IMR-90 (cell line): ENCODE measurements at regions not wholly inside any gene's neighbourhood (a gene's known extent, or its start where the extent isn't known, plus 50 kb on each side); places are given as distances from the start of the nearest gene placed in this dataset.

Source experiments
- ATAC-seq: fragments of 200-7000 bp; cut with Tn5 transposase; 2 replicates; pipeline ENCODE4 v1.9.1; 2020; ENCODE audit warnings: low read depth, mild to moderate bottlenecking, moderate library complexity
- BruUV-seq: library from RNA; stranded (reverse); fragments of 400-500 nt; replicated peaks from 2 replicates; lab custom pipeline; 2021; lab: Mats Ljungman, UMichigan
- CTCF ChIA-PET: fragments of 300-600 bp; formaldehyde crosslinking; extraction: SDS; loops from one replicate; lab custom pipeline; 2021; ENCODE audit warnings: antibody characterized with exemption; lab: Yijun Ruan, JAX
- POLR2A ChIA-PET: fragments of 300-600 bp; sonication (Branson Sonifier 250); formaldehyde crosslinking; loops from one replicate; lab custom pipeline; 2022; ENCODE audit warnings: antibody characterized with exemption; ENCODE audit not compliant: unreplicated experiment; lab: Charles Lee
- DNase-seq: peaks from one replicate; pipeline ENCODE4 v3.0.0; 2013
- H2AFZ ChIP-seq: replicated peaks from 2 replicates; pipeline ENCODE3; 2013; ENCODE audit warnings: low read length, mild to moderate bottlenecking; ENCODE audit not compliant: poor library complexity
- H2AK5ac ChIP-seq: 2 replicates; pipeline ENCODE4 v1.6.1; 2013; ENCODE audit warnings: low read depth, low read length, inconsistent platforms
- H2AK9ac ChIP-seq: replicated peaks from 2 replicates; pipeline ENCODE3; 2013; ENCODE audit warnings: mild to moderate bottlenecking, low read depth, low read length, moderate library complexity; ENCODE audit not compliant: poor library complexity
- H2BK120ac ChIP-seq: 2 replicates; pipeline ENCODE4 v1.6.1; 2013; ENCODE audit warnings: low read depth, low read length, inconsistent platforms
- H2BK15ac ChIP-seq: 3 replicates; pipeline ENCODE4 v1.6.1; 2013; ENCODE audit warnings: low read depth, low read length, inconsistent platforms
- H2BK20ac ChIP-seq: 2 replicates; pipeline ENCODE4 v1.6.1; 2013; ENCODE audit warnings: low read depth, mild to moderate bottlenecking, inconsistent platforms, low read length, moderate library complexity
- H2BK5ac ChIP-seq: 2 replicates; pipeline ENCODE4 v1.6.1; 2013; ENCODE audit warnings: mild to moderate bottlenecking, low read depth, low read length, inconsistent platforms; ENCODE audit not compliant: poor library complexity, severe bottlenecking
- H3K14ac ChIP-seq: replicated peaks from 2 replicates; pipeline ENCODE4 v1.6.1; 2013; ENCODE audit warnings: low read depth, low read length, inconsistent platforms
- H3K18ac ChIP-seq: 2 replicates; pipeline ENCODE4 v1.6.1; 2013; ENCODE audit warnings: low read depth, low read length, control low read depth
- H3K23ac ChIP-seq: 2 replicates; pipeline ENCODE4 v1.6.1; 2013; ENCODE audit warnings: low read depth, low read length, inconsistent platforms
- H3K27ac ChIP-seq: 2 replicates; pipeline ENCODE4 v1.5.1; 2013; ENCODE audit warnings: mild to moderate bottlenecking, control low read depth, low read length; ENCODE audit not compliant: insufficient read depth
- H3K27me3 ChIP-seq: 2 replicates; pipeline ENCODE4 v1.6.1; 2013; ENCODE audit warnings: low read length; ENCODE audit not compliant: control insufficient read depth, insufficient read depth
- H3K36me3 ChIP-seq: 2 replicates; pipeline ENCODE4 v1.6.1; 2013; ENCODE audit warnings: low read length, mixed read lengths; ENCODE audit not compliant: control insufficient read depth, insufficient read depth
- H3K4ac ChIP-seq: 2 replicates; pipeline ENCODE4 v1.6.1; 2013; ENCODE audit warnings: low read depth, low read length, inconsistent platforms
- H3K4me1 ChIP-seq: 2 replicates; pipeline ENCODE4 v1.6.1; 2013; ENCODE audit warnings: low read length, mixed read lengths; ENCODE audit not compliant: control insufficient read depth, insufficient read depth
- H3K4me2 ChIP-seq: 2 replicates; pipeline ENCODE4 v1.6.1; 2013; ENCODE audit warnings: low read depth, mild to moderate bottlenecking, control low read depth, low read length, moderate library complexity
- H3K4me3 ChIP-seq: 2 replicates; pipeline ENCODE4 v1.5.1; 2013; ENCODE audit warnings: low read depth, mild to moderate bottlenecking, control low read depth, low read length, moderate library complexity; ENCODE audit not compliant: insufficient read depth
- H3K56ac ChIP-seq: 2 replicates; pipeline ENCODE4 v1.6.1; 2013; ENCODE audit warnings: low read length, inconsistent platforms; ENCODE audit not compliant: insufficient read depth; ENCODE audit errors: extremely low read depth
- H3K79me1 ChIP-seq, 2 experiments: 2 replicates each; pipeline ENCODE4 v1.6.1; 2013; ENCODE audit warnings: low read length in 2 of 2, inconsistent platforms in 1 of 2, low read depth in 1 of 2
- H3K9ac ChIP-seq: 2 replicates; pipeline ENCODE4 v1.6.1; 2013; ENCODE audit warnings: low read depth, low read length, control low read depth
- H3K9me1 ChIP-seq: 2 replicates; pipeline ENCODE4 v1.6.1; 2013; ENCODE audit warnings: low read length, inconsistent platforms; ENCODE audit not compliant: insufficient read depth
- H3K9me3 ChIP-seq: 2 replicates; pipeline ENCODE4 v1.6.1; 2013; ENCODE audit warnings: low read length; ENCODE audit not compliant: control insufficient read depth, insufficient read depth
- H4K20me1 ChIP-seq: 2 replicates; pipeline ENCODE4 v1.6.1; 2013; ENCODE audit warnings: low read length, inconsistent platforms; ENCODE audit not compliant: insufficient read depth
- H4K5ac ChIP-seq: 2 replicates; pipeline ENCODE4 v1.6.1; 2013; ENCODE audit warnings: mild to moderate bottlenecking, low read depth, low read length, control low read depth
- H4K8ac ChIP-seq, 2 experiments: 2 replicates each; pipeline ENCODE4 v1.6.1; 2013; ENCODE audit warnings: low read depth in 2 of 2, low read length in 2 of 2, control low read depth in 1 of 2, inconsistent platforms in 1 of 2
- H4K91ac ChIP-seq: 2 replicates; pipeline ENCODE4 v1.6.1; 2013; ENCODE audit warnings: low read depth, low read length, inconsistent platforms; ENCODE audit not compliant: insufficient read depth
- BHLHE40 ChIP-seq: fragments of 150-350 bp; IDR thresholded peaks from 2 replicates; pipeline ENCODE4 v1.6.1; 2016; ENCODE audit warnings: mild to moderate bottlenecking, low read depth, low read length
- CEBPB ChIP-seq: IDR thresholded peaks from 2 replicates; pipeline ENCODE4 v1.6.1; 2012; ENCODE audit warnings: low read depth, low read length, improper control_type of control experiment
- CHD1 ChIP-seq: IDR thresholded peaks from 2 replicates; pipeline ENCODE4 v1.6.1; 2012; ENCODE audit warnings: low read depth, low read length, improper control_type of control experiment
- FOS ChIP-seq: fragments of 150-350 bp; IDR thresholded peaks from 2 replicates; pipeline ENCODE4 v1.6.1; 2016; ENCODE audit warnings: low read depth, low read length
- MAFK ChIP-seq: IDR thresholded peaks from 2 replicates; pipeline ENCODE4 v1.6.1; 2012; ENCODE audit warnings: low read depth, low read length, improper control_type of control experiment
- MAZ ChIP-seq: IDR thresholded peaks from 2 replicates; pipeline ENCODE4 v1.6.1; 2012; ENCODE audit warnings: low read depth, mild to moderate bottlenecking, low read length, improper control_type of control experiment, moderate library complexity, borderline replicate concordance
- MXI1 ChIP-seq: IDR thresholded peaks from 2 replicates; pipeline ENCODE4 v1.6.1; 2012; ENCODE audit warnings: low read depth, mild to moderate bottlenecking, low read length, moderate library complexity, borderline replicate concordance
- NFE2L2 ChIP-seq: fragments of 150-350 bp; IDR thresholded peaks from 2 replicates; pipeline ENCODE4 v1.6.1; 2016; ENCODE audit warnings: low read depth, mild to moderate bottlenecking, low read length
- POLR2A ChIP-seq: IDR thresholded peaks from 2 replicates; pipeline ENCODE4 v1.6.1; 2012; ENCODE audit warnings: mild to moderate bottlenecking, low read depth, low read length
- RAD21 ChIP-seq: IDR thresholded peaks from 2 replicates; pipeline ENCODE4 v1.6.1; 2012; ENCODE audit warnings: low read length, improper control_type of control experiment
- RCOR1 ChIP-seq: IDR thresholded peaks from 2 replicates; pipeline ENCODE4 v1.6.1; 2012; ENCODE audit warnings: mild to moderate bottlenecking, low read length, improper control_type of control experiment; ENCODE audit not compliant: insufficient replicate concordance
- RFX5 ChIP-seq: IDR thresholded peaks from 2 replicates; pipeline ENCODE4 v1.8.0; 2012; ENCODE audit warnings: low read depth, mild to moderate bottlenecking, low read length, moderate library complexity
- SMC3 ChIP-seq: fragments of 150-350 bp; IDR thresholded peaks from 2 replicates; pipeline ENCODE4 v1.6.1; 2016; ENCODE audit warnings: low read depth, mild to moderate bottlenecking, antibody characterized with exemption, low read length, moderate library complexity
- USF2 ChIP-seq: fragments of 150-350 bp; IDR thresholded peaks from 2 replicates; pipeline ENCODE4 v1.6.1; 2017; ENCODE audit warnings: mild to moderate bottlenecking, antibody characterized with exemption, low read length, low read depth
- WGBS, 2 experiments: methylation state at CpG; one replicate each; pipeline versions ENCODE4 v1.1.5 to v1.1.7; 2013; ENCODE audit warnings: missing lambda C conversion rate in 2 of 2; ENCODE audit not compliant: insufficient read length in 1 of 2; ENCODE audit errors: extremely low coverage in 2 of 2; 5-methylcytosine and 5-hydroxymethylcytosine counted together
- dilution Hi-C: fragments of 300-500 bp; cut with HindIII; formaldehyde crosslinking; loops from one replicate; pipeline ENCODE4 v1.14.3; 2018; ENCODE audit warnings: low sequenced_read_pairs; ENCODE audit not compliant: unreplicated experiment
- in situ Hi-C: fragments of 300-500 bp; cut with MboI; formaldehyde crosslinking; loops from 3 replicates; pipeline ENCODE4 v1.14.3; 2019; ENCODE audit warnings: low sequenced_read_pairs, inconsistent platforms, mixed read lengths
- intact Hi-C: fragments of 100-400 bp; cut with micrococcal nuclease; formaldehyde crosslinking; loops from 2 replicates; pipeline ENCODE4 v1.10.0; 2022
- TF ChIP-seq, protein P1 (sequence below): fragments of 150-350 bp; IDR thresholded peaks from 2 replicates; pipeline ENCODE4 v1.6.1; 2016; ENCODE audit warnings: low read depth, mild to moderate bottlenecking, low read length, moderate library complexity, borderline replicate concordance
- TF ChIP-seq, protein P2 (sequence below): conservative IDR thresholded peaks from 2 replicates; pipeline ENCODE4 v1.5.1; 2012; ENCODE audit warnings: mild to moderate bottlenecking, low read depth, low read length, improper control_type of control experiment

DNA sequence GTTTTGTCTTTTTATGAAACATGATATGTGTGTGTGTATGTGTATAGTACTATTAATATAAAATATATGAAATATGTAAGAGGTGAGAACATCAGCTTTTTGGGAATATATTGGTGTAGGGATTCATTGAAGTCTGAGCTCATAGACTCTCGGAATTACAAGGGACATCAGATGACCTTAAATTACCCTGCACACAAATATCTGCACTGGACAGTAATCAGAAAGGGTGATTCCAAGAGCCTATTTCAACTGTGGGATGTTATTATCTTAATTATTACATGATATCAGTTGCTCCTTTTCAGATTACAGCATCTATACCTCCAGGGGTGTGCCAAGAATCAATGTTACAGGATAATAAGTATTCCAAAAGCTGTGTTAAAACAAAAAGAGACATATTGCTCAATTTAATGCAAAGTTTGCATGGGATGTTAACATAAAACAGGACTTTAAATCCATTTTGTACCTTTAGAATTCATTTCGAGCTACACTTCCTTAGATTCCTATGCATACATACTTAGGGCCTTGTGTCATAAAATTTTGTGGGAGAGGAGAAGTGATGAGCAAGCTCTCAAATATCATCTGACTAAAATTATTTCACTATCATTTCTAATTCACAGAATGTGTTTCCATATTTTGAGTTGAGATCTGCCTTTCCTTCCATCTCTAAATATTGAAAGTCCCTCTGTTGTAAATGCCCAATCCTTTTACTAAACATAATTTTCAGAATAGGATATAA is 365.2 kb downstream of the BRINP1 start:
- dilution Hi-C loops (no loop called here), in situ Hi-C loops (no loop called here), intact Hi-C loops (no loop called here)
- DNase-seq (no peak), ATAC-seq (no peak)
- no peaks in the 10 kb centered on the region for H4K20me1 ChIP-seq
- H3K9me3 ChIP-seq = peaks cover 7% of the 10 kb centered on the region; the same call in 1 of the 2 replicates
- CTCF ChIA-PET = no interaction called here
- no peak overlapping the region for H2AK9ac ChIP-seq
- POLR2A ChIA-PET = no interaction called here
- no CpG with 5 or more reads among the region's 2 CpGs for WGBS, 2 experiments
- H3K18ac ChIP-seq = no peak overlapping the region
- no peaks in the 10 kb centered on the region for H3K27me3 ChIP-seq
- TF ChIP-seq MAZ (no peak), SMC3 (no peak), MXI1 (no peak), RAD21 (no peak), MAFK (no peak), CHD1 (no peak), NFE2L2 (no peak), CEBPB (no peak), FOS (no peak), RFX5 (no peak), RCOR1 (no peak), POLR2A (no peak), USF2 (no peak), BHLHE40 (no peak)
- TF ChIP-seq, protein P1, sequence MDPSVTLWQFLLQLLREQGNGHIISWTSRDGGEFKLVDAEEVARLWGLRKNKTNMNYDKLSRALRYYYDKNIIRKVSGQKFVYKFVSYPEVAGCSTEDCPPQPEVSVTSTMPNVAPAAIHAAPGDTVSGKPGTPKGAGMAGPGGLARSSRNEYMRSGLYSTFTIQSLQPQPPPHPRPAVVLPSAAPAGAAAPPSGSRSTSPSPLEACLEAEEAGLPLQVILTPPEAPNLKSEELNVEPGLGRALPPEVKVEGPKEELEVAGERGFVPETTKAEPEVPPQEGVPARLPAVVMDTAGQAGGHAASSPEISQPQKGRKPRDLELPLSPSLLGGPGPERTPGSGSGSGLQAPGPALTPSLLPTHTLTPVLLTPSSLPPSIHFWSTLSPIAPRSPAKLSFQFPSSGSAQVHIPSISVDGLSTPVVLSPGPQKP = no peak
- TF ChIP-seq, protein P2, sequence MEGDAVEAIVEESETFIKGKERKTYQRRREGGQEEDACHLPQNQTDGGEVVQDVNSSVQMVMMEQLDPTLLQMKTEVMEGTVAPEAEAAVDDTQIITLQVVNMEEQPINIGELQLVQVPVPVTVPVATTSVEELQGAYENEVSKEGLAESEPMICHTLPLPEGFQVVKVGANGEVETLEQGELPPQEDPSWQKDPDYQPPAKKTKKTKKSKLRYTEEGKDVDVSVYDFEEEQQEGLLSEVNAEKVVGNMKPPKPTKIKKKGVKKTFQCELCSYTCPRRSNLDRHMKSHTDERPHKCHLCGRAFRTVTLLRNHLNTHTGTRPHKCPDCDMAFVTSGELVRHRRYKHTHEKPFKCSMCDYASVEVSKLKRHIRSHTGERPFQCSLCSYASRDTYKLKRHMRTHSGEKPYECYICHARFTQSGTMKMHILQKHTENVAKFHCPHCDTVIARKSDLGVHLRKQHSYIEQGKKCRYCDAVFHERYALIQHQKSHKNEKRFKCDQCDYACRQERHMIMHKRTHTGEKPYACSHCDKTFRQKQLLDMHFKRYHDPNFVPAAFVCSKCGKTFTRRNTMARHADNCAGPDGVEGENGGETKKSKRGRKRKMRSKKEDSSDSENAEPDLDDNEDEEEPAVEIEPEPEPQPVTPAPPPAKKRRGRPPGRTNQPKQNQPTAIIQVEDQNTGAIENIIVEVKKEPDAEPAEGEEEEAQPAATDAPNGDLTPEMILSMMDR = no peak
- no peak overlapping the region for H2BK20ac ChIP-seq
- H4K5ac ChIP-seq = no peak overlapping the region
- no peak overlapping the region for H3K23ac ChIP-seq
- no peak overlapping the region for H3K9ac ChIP-seq
- H3K36me3 ChIP-seq = no peaks in the 10 kb centered on the region
- no peak overlapping the region for H3K27ac ChIP-seq
- no peaks in the 10 kb centered on the region for H3K4me1 ChIP-seq
- no TSS peak for BruUV-seq
- no peak overlapping the region for H3K4me3 ChIP-seq
- H3K4me2 ChIP-seq = no peak overlapping the region
- H3K14ac ChIP-seq = no peak overlapping the region
- H2BK5ac ChIP-seq = no peak overlapping the region
- no peak overlapping the region for H2BK120ac ChIP-seq
- no peak overlapping the region for H2AFZ ChIP-seq
- no peak overlapping the region for H2AK5ac ChIP-seq
- no peak overlapping the region for H4K91ac ChIP-seq
- no peak overlapping the region for H3K4ac ChIP-seq
- no peaks in the 10 kb centered on the region for H3K9me1 ChIP-seq
- no peak overlapping the region for H3K56ac ChIP-seq
- H4K8ac ChIP-seq = no peak overlapping the region
- H2BK15ac ChIP-seq = no peak overlapping the region
- no peaks in the 10 kb centered on the region for H3K79me1 ChIP-seq
